Skin of body (tissue), 1 donor: ENCODE measurements at regions not wholly inside any gene's neighbourhood (a gene's known extent, or its start where the extent isn't known, plus 50 kb on each side); places are given as distances from the start of the nearest gene placed in this dataset.

ENCODE experiments used
- DNase-seq: peaks from one replicate; lab custom pipeline; 2025; lab: John Stamatoyannopoulos, UW

DNA sequence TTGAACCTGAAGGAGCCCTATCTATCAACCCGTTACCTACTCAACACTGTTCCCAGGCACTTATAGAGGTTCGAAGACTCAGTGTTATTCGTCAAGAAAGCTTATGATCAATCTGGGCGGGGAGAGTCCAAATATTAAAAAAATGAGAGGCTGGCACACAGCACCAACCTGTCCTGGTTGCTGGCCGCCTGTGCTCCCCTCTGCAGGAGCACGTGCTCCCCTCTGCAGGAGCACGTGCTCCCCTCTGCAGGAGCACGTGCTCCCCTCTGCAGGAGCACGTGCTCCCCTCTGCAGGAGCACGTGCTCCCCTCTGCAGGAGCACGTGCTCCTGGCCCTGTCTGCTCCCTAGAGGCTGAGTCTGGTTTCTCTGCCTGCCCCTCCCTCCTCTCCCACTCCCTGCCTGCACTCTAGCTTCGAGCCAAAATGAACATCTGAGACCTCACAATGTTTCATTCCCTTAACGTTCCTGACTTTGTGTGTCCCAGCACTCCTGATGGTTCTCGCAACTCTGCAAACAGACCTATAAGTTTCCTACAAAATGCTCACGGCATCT, 614.0 kb upstream of the ID2 start:
- DNase-seq: no peak

GRCh38 chr2:8072907-8073306, 608.9 kb upstream of the ID2 start:
- DNase-seq: no peak

DNA sequence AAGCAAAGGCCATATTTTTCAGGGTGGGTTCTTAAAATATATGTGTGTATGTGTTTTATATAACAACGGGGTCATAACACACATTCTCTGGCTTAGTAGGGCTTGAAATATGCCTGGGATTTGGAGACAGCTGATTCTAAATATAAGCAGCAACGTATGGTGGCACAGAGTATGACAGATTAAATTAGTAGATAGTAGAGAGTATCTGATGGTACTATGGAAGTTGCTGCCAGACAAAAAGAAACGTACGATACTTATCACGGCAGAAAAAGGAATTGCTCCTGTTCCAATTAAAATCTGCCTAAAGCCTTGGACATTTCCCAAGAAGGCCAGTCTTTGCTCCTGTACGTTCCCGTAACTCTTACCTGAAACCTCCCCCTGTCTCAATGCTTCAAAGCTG, 607.9 kb upstream of the ID2 start:
- DNase-seq: no peak

GRCh38 chr2:8076448-8077342, 605.2 kb upstream of the ID2 start:
- DNase-seq: no peak

DNA sequence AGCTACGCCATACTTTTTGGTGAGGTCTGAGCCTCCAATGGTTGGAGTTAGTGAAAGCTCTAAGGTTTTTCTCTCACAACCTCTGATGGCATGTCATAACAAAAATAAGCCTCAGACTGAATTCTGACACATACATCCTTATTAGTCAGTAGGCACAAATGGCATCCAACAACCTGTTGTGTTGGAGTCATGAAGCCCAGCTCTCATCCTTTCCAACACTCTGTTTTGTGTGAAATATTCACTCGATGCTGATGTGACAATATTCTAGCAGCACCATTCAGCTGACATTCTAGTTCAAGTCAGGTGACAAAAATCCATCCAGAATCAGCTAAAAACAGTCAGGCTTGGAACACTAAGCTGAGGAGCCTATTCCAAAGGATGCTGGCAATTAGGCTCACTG, 603.2 kb upstream of the ID2 start:
- no peak for DNase-seq

DNA sequence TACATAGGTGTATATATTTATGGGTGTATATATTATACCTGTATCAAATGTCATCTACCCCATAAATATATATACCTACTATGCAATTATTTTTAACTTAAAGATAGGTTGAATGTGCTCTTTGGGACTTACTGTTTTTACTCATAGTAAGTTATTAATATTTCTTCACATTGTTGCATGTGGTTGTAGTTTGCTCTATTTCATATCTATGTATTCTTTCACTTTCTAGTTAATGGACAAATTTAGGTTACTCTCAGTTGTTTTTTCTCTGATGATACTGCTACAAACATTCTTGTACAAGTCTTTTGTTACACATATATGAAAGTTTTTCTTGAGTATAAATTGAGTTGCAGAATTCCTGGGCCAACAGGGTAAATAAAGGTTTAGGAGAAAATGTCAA, 601.8 kb upstream of the ID2 start:
- DNase-seq: no peak

GRCh38 chr2:8081130-8081529, 600.7 kb upstream of the ID2 start:
- DNase-seq: no peak

DNA sequence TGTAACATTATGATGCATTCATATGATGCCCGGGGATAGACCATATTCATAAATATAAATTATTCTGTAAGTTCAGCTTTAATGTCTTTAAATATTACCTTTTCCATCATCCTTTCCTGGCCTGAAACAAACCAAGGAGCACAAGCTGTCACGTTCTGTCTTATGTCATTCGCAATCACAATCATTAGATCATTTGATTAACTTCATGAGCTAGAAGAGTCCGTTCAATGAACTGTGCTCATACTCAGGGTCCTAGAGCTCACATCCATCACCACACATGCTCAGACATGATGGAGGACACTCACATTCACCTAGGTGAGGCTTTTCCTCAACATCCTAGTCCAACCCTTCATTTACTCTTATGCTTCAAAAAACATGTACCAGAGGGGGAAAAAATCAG, 599.0 kb upstream of the ID2 start:
- DNase-seq: no peak

DNA sequence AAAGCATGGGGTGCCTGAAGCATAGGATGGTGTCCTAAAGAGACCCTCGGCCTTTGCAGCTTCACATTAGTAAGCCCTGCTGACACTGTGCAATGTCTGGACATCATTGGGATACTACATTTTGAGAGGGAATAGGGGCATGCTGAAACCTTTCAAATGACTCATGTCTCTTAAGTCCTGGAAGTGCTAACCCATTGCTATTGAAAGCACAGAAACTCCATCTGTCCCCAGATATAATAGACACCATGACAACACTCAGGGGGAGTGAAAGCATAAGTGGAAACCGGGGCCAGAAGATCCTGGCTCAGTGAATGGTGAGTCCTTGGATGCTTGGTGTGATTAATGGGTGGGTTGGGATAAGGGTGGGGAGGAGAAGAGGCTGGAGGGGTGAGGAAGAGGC, 595.5 kb upstream of the ID2 start:
- DNase-seq: no peak

- no peak for DNase-seq
Observed at GRCh38 chr2:8086796-8087479, 594.9 kb upstream of the ID2 start.

GRCh38 chr2:8087480-8087840, 594.4 kb upstream of the ID2 start:
- no peak for DNase-seq

DNA sequence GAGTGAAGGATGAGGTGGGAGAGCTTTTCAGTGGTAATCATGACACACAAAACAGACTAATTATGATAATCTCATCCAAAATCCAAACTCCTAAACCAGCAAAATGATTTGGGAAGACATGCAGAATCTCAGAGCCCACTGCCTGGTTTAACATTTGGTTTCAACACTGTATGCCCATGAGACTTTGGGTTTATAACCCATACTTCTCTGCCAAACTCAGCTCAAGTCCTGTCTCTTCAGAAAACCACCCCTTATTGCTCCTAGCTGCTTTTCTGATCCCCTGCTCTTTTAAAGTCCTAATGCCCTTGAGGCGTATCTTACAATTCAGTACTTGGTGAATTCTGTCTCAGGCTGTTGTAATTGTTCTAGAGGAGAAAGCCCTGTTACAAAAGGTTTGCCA, 593.0 kb upstream of the ID2 start:
- DNase-seq: no peak

- DNase-seq: no peak
Observed at GRCh38 chr2:8089596-8089995, 592.3 kb upstream of the ID2 start.

DNA sequence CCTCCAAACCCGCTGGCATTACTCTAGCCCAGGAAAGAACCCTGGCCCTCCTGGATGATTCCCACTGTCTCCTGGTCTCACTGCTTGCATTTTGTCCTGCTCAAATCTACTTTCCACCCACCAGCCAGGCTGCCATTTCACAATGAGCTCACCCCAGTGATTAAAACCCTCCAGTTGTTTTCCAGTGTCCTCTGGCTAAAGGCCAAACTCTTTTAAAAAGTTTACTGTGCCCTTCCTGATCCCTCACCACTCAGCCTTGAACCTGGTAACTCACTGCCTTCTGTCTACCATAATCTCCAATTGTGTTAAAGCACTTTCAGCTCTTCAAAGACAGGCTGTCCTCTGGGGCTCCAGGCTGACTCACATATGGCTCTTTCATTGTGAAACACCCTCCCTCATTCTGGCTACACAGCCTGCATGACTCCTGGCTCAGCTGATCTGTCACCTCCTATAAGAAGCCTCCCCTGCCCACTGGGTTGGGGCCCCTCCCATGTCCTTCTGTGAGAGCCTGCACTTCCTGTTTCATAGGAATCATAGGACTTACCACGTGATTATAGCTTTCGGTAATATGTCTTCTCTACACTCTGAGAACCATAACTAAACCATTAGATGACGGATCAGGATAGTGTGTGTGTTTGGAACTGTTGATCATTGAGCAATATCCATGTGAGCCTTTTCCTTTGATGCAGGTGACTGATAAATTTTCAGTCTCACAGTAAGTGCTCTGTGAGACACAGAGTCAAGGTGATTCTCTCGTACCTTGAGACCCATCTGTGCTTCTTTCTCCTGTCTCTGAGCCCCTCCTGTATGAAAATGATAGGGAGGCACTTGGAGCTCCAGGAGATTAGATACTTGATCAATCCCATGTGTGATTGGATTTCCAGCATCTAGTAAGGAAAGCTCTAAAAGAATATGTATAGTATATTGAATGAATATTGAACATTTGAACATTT, 590.8 kb upstream of the ID2 start:
- peak; percentile 3 for DNase-seq

- no peak for DNase-seq
Observed at GRCh38 chr2:8094526-8094925, 587.3 kb upstream of the ID2 start.

GRCh38 chr2:8095978-8096377, 585.9 kb upstream of the ID2 start:
- DNase-seq: no peak

DNA sequence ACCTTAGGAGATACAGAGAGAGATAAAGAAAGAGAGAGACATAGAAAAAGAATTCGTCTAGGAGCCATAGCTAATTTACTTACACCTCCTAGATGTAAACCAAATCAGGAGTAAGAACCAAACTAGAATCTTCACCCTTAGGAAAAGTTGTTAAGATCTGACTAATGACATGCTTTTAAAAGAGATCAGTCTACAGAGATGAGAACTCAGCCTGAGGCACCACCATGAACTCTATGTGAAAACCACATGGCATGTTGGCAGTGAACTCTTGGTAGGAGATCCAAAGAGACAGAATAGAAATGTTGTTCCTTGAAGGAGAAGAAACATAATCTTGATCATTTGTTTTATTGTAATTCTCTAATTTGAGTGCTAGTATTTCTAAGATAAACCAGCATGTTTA, 585.4 kb upstream of the ID2 start:
- DNase-seq: no peak

GRCh38 chr2:8098476-8099266, 583.2 kb upstream of the ID2 start:
- no peak for DNase-seq

- no peak for DNase-seq
Observed at GRCh38 chr2:8099267-8099582, 582.6 kb upstream of the ID2 start.

DNA sequence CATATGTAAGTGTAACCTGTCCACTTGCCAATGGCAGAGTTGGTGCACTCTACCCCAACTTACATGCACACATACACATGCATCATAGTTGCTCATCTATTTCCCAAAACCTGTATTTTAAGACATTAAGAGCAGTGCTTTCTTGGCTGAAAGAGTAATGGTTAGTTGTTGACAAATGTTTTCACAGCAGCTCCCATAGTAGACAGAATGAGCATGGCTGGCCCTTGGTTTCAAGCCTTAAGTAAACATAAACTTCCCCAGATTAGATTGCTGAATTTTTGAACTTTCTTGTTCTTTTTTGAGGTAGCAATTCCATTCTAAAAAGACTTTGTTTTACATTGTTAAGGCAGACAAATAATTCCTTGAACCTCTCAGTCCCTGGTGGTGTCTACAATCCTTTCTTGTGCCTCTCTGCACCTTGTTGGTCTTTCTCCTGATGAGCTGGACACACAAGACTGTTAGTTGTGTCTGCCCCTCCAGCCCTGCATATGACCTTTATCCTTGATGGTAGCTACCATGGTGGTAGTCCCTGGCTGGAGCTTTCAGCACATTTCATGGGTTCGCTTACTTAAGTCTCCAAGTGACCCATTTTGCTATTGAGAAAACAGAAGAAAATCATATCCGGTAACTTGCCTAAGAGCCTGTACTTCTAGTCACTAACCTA, 580.1 kb upstream of the ID2 start:
- no peak for DNase-seq
